ENCODE measurements at regions not wholly inside any gene's neighbourhood (a gene's known extent, or its start where the extent isn't known, plus 50 kb on each side); places are given as distances from the start of the nearest gene placed in this dataset.

GRCh38 chr11:83403691-83404389 is 117.7 kb upstream of the CCDC90B start:
- TF ChIP-seq CTCF (conservative IDR thresholded peaks at IDR 0.05; ENCODE audit: low read depth, low read length) (no peak), EZH2 (IDR thresholded peaks at IDR 0.05; ENCODE audit: borderline replicate concordance, low read depth, low read length, poor library complexity, severe bottlenecking) (no peak)

Data from A673 (cell line).